Neural cell (in vitro differentiated cells): ENCODE measurements at regions not wholly inside any gene's neighbourhood (a gene's known extent, or its start where the extent isn't known, plus 50 kb on each side); places are given as distances from the start of the nearest gene placed in this dataset.

Source experiments
- EP300 ChIP-seq: fragments of 450-650 bp; conservative IDR thresholded peaks from 2 replicates; pipeline ENCODE4 v1.6.1; 2014; ENCODE audit warnings: antibody characterized with exemption, mild to moderate bottlenecking, moderate library complexity; ENCODE audit not compliant: poor library complexity, severe bottlenecking
- POLR2AphosphoS5 ChIP-seq: IDR thresholded peaks from 2 replicates; pipeline ENCODE4 v1.6.1; 2012
- TF ChIP-seq, protein P1 (sequence below): fragments of 450-650 bp; IDR thresholded peaks from 2 replicates; pipeline ENCODE4 v1.5.1; 2014; ENCODE audit warnings: antibody characterized with exemption, mild to moderate bottlenecking, moderate library complexity; ENCODE audit not compliant: poor library complexity, severe bottlenecking
- TF ChIP-seq, protein P2 (sequence below): IDR thresholded peaks from 2 replicates; pipeline ENCODE4 v1.6.1; 2012; ENCODE audit warnings: borderline replicate concordance

DNA sequence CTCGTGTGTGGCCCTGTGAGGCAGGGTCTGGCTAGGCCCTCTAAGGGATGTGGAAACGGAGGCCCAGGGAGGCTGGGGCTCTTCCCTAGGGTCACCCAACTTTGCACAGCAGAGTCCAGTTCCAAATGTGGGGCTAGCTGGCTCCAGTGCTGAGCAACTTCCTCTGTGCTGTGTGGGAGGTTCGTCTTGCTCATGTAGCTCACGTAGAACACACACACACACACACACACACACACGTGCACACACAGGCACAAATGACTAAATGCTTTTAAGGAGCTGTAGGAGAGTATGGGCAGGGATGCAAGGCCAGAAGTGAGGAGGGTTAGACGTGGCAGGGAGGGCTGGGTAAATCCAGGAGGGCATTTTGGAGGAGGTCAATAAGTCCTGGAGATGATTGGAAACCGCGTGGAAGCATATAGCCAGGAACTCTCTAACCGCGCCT, 213.8 kb downstream of the RPLP1 start:
- TF ChIP-seq, protein P1, sequence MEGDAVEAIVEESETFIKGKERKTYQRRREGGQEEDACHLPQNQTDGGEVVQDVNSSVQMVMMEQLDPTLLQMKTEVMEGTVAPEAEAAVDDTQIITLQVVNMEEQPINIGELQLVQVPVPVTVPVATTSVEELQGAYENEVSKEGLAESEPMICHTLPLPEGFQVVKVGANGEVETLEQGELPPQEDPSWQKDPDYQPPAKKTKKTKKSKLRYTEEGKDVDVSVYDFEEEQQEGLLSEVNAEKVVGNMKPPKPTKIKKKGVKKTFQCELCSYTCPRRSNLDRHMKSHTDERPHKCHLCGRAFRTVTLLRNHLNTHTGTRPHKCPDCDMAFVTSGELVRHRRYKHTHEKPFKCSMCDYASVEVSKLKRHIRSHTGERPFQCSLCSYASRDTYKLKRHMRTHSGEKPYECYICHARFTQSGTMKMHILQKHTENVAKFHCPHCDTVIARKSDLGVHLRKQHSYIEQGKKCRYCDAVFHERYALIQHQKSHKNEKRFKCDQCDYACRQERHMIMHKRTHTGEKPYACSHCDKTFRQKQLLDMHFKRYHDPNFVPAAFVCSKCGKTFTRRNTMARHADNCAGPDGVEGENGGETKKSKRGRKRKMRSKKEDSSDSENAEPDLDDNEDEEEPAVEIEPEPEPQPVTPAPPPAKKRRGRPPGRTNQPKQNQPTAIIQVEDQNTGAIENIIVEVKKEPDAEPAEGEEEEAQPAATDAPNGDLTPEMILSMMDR: no peak
- TF ChIP-seq, protein P2, sequence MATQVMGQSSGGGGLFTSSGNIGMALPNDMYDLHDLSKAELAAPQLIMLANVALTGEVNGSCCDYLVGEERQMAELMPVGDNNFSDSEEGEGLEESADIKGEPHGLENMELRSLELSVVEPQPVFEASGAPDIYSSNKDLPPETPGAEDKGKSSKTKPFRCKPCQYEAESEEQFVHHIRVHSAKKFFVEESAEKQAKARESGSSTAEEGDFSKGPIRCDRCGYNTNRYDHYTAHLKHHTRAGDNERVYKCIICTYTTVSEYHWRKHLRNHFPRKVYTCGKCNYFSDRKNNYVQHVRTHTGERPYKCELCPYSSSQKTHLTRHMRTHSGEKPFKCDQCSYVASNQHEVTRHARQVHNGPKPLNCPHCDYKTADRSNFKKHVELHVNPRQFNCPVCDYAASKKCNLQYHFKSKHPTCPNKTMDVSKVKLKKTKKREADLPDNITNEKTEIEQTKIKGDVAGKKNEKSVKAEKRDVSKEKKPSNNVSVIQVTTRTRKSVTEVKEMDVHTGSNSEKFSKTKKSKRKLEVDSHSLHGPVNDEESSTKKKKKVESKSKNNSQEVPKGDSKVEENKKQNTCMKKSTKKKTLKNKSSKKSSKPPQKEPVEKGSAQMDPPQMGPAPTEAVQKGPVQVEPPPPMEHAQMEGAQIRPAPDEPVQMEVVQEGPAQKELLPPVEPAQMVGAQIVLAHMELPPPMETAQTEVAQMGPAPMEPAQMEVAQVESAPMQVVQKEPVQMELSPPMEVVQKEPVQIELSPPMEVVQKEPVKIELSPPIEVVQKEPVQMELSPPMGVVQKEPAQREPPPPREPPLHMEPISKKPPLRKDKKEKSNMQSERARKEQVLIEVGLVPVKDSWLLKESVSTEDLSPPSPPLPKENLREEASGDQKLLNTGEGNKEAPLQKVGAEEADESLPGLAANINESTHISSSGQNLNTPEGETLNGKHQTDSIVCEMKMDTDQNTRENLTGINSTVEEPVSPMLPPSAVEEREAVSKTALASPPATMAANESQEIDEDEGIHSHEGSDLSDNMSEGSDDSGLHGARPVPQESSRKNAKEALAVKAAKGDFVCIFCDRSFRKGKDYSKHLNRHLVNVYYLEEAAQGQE: no peak
- no peak for TF ChIP-seq POLR2AphosphoS5
- TF ChIP-seq EP300: no peak
